PC-3 (cell line): ENCODE measurements at regions not wholly inside any gene's neighbourhood (a gene's known extent, or its start where the extent isn't known, plus 50 kb on each side); places are given as distances from the start of the nearest gene placed in this dataset.

Experiments
- CTCF ChIP-seq: fragments of 300-600 bp; sonication (generic); conservative IDR thresholded peaks from 2 replicates; pipeline ENCODE4 v1.5.1; 2017; ENCODE audit warnings: antibody characterized with exemption, low read depth, mild to moderate bottlenecking, low read length
- EZH2 ChIP-seq: fragments of 300-600 bp; sonication (generic); IDR thresholded peaks from one replicate; pipeline ENCODE4 v1.6.1; 2017; ENCODE audit warnings: antibody characterized with exemption, mild to moderate bottlenecking, low read length; ENCODE audit not compliant: unreplicated experiment
- EZH2phosphoT487 ChIP-seq: fragments of 300-600 bp; sonication (generic); IDR thresholded peaks from 2 replicates; pipeline ENCODE4 v1.6.1; 2018; ENCODE audit warnings: mild to moderate bottlenecking, antibody characterized with exemption, low read length, borderline replicate concordance

- TF ChIP-seq CTCF (no peak), EZH2 (no peak), EZH2phosphoT487 (no peak)
Measured at GRCh38 chr5:17438027-17438426, 60.0 kb upstream of the TAF11L2 start.
